ENCODE measurements at regions not wholly inside any gene's neighbourhood (a gene's known extent, or its start where the extent isn't known, plus 50 kb on each side); places are given as distances from the start of the nearest gene placed in this dataset.

- DNase-seq: no peak
- no peaks in the 10 kb centered on the region for H3K9me3 ChIP-seq (replicated peaks in 1 of 3)
- H3K27me3 ChIP-seq: no peaks in the 10 kb centered on the region
- intact Hi-C loops (cut with DNase I): no loop called here
- H3K4me3 ChIP-seq: no peak overlapping the region
- H3K4me1 ChIP-seq (replicated peaks in 1 of 2): no peaks in the 10 kb centered on the region
- no peak for TF ChIP-seq POLR2A (IDR thresholded peaks at IDR 0.05)
- no peak overlapping the region for H3K27ac ChIP-seq
- no peaks in the 10 kb centered on the region for H3K36me3 ChIP-seq (replicated peaks in 1 of 2)
- WGBS, 4 donors: 53 to 70% (median 67%) methylated on average over 5 of the region's 5 CpGs
Measured at GRCh38 chr19:28018499-28018898, 1194.5 kb downstream of the UQCRFS1 start.

DNA sequence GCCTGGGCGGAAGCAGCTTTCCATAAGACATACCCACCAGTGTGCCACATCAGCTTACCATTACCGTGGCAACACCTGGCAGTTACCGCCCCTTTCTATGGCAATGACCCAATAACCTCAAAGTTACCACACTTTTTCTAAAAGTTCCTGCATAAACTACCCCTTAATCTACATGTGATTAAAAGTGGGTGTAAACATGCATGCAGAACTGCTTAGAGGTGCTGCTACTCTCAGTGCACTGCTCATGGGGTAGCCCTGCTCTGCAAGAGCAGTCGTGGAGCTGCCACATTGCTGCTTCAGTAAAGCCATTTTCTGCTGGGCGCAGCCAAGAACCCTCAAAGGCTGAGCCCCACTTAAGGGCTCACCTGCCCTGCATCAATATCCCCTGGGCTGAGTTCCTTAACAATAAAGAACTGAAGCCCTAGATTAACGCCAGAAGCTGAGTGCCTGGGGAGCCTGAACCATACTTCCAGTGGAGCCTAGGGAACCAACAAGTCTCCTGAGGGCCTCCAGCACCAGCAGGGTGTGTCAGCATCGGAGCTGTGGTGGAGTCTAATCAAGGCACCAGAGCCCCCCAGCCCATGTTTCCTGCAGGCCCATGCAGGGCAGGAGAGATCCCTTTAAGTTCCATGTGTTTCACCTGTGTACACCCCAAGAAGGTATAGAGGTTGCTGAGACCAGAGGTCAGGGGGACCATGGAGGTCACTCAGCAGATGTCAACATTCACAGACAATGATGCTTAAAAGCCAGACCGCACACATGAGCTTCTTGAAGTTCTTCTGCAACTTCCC, 1198.1 kb downstream of the UQCRFS1 start:
- DNase-seq: no peak
- Histone ChIP-seq H3K9me3 (replicated peaks in 1 of 3) (no peaks in the 10 kb centered on the region), H3K4me3 (no peak overlapping the region), H3K27ac (no peak overlapping the region), H3K36me3 (replicated peaks in 1 of 2) (no peaks in the 10 kb centered on the region), H3K27me3 (no peaks in the 10 kb centered on the region), H3K4me1 (replicated peaks in 1 of 2) (no peaks in the 10 kb centered on the region)
- WGBS, 4 donors: 79 to 90% (median 81%) methylated on average over 7 to 8 of the region's 8 CpGs
- TF ChIP-seq CTCF (IDR thresholded peaks at IDR 0.05): no peak
- TF ChIP-seq POLR2A (IDR thresholded peaks at IDR 0.05): no peak
- intact Hi-C loops (cut with DNase I): no loop called here

GRCh38 chr19:28012361-28012760, 1200.6 kb downstream of the UQCRFS1 start:
- 75 to 87% (median 80%) methylated on average over 3 of the region's 3 CpGs for WGBS, 4 donors
- no peak for DNase-seq

GRCh38 chr19:28010656-28011055, 1202.3 kb downstream of the UQCRFS1 start:
- no peak for DNase-seq
- Histone ChIP-seq H3K27ac (no peak overlapping the region), H3K36me3 (replicated peaks in 1 of 2) (no peaks in the 10 kb centered on the region), H3K9me3 (replicated peaks in 1 of 3) (no peaks in the 10 kb centered on the region), H3K4me3 (no peak overlapping the region), H3K27me3 (no peaks in the 10 kb centered on the region), H3K4me1 (replicated peaks in 1 of 2) (no peaks in the 10 kb centered on the region)
- TF ChIP-seq POLR2A (IDR thresholded peaks at IDR 0.05): no peak
- no peak for TF ChIP-seq CTCF (IDR thresholded peaks at IDR 0.05)
- 49 to 60% (median 57%) methylated on average over 6 of the region's 6 CpGs for WGBS, 4 donors
- intact Hi-C loops (cut with DNase I): no loop called here

More at GRCh38 chr19:28012361-28012760, 1200.6 kb downstream of the UQCRFS1 start:
- TF ChIP-seq CTCF (IDR thresholded peaks at IDR 0.05) (peak in 2 of 6 experiments; percentile 12 to 17), POLR2A (IDR thresholded peaks at IDR 0.05) (no peak)
- no peaks in the 10 kb centered on the region for H3K27me3 ChIP-seq
- no peaks in the 10 kb centered on the region for H3K9me3 ChIP-seq (replicated peaks in 1 of 3)
- H3K36me3 ChIP-seq (replicated peaks in 1 of 2): no peaks in the 10 kb centered on the region
- intact Hi-C loops (cut with DNase I): no loop called here
- no peak overlapping the region for H3K27ac ChIP-seq
- H3K4me1 ChIP-seq (replicated peaks in 1 of 2): no peaks in the 10 kb centered on the region
- no peak overlapping the region for H3K4me3 ChIP-seq

DNA sequence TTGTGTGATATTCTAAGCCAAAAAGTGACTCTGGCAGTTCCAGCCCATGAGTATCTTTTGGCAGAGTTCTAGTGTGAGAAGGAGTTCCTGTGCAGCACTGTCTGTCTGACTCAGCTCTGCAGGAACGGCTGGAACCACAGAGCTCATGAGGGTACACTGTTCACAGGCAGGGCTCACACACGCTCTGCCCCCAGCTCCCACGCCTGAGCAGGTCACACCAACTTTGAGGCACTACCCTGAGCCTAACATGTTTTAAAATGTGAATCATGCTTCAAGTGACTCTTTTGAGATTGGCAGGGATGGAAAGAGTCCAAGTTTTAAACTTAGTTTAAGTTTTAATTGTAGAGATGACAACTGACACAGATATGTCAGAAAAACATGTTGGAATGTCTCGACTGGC, 1203.3 kb downstream of the UQCRFS1 start:
- TF ChIP-seq POLR2A (IDR thresholded peaks at IDR 0.05) (no peak), CTCF (IDR thresholded peaks at IDR 0.05) (no peak)
- H3K4me3 ChIP-seq: no peak overlapping the region
- H3K27me3 ChIP-seq: no peaks in the 10 kb centered on the region
- 48 to 58% (median 54%) methylated on average over 4 of the region's 4 CpGs for WGBS, 4 donors
- H3K9me3 ChIP-seq (replicated peaks in 1 of 3): no peaks in the 10 kb centered on the region
- H3K27ac ChIP-seq: no peak overlapping the region
- no peaks in the 10 kb centered on the region for H3K36me3 ChIP-seq (replicated peaks in 1 of 2)
- no peak for DNase-seq
- H3K4me1 ChIP-seq (replicated peaks in 1 of 2): no peaks in the 10 kb centered on the region
- intact Hi-C loops (cut with DNase I): no loop called here
